ENCODE measurements at regions not wholly inside any gene's neighbourhood (a gene's known extent, or its start where the extent isn't known, plus 50 kb on each side); places are given as distances from the start of the nearest gene placed in this dataset.

DNA sequence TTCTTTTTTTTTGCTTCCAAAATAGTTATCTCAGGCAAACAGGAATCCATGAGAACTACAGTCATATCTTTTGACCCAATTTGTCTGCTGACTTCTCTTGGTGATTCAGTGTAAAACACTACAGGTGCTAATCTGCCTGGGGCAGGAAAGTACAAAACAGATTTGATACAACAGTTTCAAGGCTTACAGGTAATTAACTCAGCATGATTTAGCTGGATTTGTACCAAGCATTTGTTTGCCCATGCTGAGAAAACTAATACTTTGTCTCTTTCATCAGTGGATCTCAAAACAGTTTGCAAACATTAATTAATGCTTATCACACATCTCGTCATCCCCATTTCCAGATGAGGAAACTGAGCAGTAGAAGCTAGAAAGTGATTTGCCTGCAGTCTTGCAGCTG, 312.5 kb upstream of the SEMA6A start:
- no peak for DNase-seq (ENCODE audit: low read depth, low spot score)
- H3K36me3 ChIP-seq (ENCODE audit: insufficient read depth, insufficient read length, low read length): no peaks in the 10 kb centered on the region
- no peak overlapping the region for H3K9ac ChIP-seq (ENCODE audit: insufficient read length, low read depth)
- no peaks in the 10 kb centered on the region for H3K9me3 ChIP-seq (ENCODE audit: insufficient read depth, low read length)
- H3K4me1 ChIP-seq (ENCODE audit: insufficient read depth, insufficient read length): no peaks in the 10 kb centered on the region
- TF ChIP-seq YY1 (IDR thresholded peaks at IDR 0.05; ENCODE audit: insufficient read depth, insufficient read length): no peak
- TF ChIP-seq SUZ12 (IDR thresholded peaks at IDR 0.05; ENCODE audit: extremely low read depth, insufficient read depth, insufficient read length): no peak
- no peaks in the 10 kb centered on the region for H3K27me3 ChIP-seq (ENCODE audit: insufficient read depth, insufficient read length)
- no peak overlapping the region for H3K4me3 ChIP-seq (ENCODE audit: insufficient read length, low read depth)

DNA sequence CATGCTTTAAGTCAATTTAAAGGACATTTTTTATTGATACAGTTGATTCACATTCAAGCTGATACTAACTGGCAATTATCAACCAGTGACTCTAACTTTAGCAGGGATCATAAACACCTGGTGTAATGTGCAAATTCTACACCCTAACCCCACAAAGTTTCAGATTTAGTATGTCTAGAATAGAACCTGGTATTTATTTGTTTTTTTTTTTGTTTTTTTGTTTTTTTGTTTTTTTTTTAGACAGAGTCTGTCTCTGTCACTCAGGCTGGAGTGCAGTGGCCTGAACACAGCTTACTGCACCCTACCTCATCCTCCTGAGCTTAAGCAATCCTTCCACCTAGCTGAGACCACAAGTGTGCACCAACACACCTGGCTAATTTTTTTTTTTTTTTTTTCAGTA, 311.2 kb upstream of the SEMA6A start:
- Histone ChIP-seq H3K4me3 (ENCODE audit: insufficient read length, low read depth) (no peak overlapping the region), H3K9me3 (ENCODE audit: insufficient read depth, low read length) (no peaks in the 10 kb centered on the region), H3K4me1 (ENCODE audit: insufficient read depth, insufficient read length) (no peaks in the 10 kb centered on the region), H3K9ac (ENCODE audit: insufficient read length, low read depth) (no peak overlapping the region), H3K36me3 (ENCODE audit: insufficient read depth, insufficient read length, low read length) (no peaks in the 10 kb centered on the region), H3K27me3 (ENCODE audit: insufficient read depth, insufficient read length) (no peaks in the 10 kb centered on the region)
- DNase-seq (ENCODE audit: low read depth, low spot score): no peak
- TF ChIP-seq SUZ12 (IDR thresholded peaks at IDR 0.05; ENCODE audit: extremely low read depth, insufficient read depth, insufficient read length) (no peak), YY1 (IDR thresholded peaks at IDR 0.05; ENCODE audit: insufficient read depth, insufficient read length) (no peak), ZNF274 (IDR thresholded peaks at IDR 0.05; ENCODE audit: low read depth, low read length) (no peak)

DNA sequence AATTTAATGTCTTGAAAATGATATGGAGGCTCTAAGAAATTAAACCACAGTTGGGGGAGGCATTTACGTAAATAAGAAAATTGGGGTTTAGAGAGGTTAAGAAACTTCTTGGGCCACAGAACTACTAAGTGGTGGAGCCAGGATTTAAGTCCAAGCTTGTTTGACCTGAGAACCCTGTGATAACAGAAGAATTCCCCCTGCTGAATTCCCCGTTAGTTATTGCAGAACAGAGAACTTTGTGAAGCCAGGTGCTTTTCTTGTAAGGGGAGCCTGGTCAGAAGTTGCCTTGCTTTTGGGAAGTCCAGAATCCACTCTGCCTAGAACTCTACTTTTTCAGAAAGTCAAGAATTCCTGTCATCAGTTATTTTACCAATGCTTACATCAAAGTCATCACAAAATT, 309.3 kb upstream of the SEMA6A start:
- DNase-seq (ENCODE audit: low read depth, low spot score): no peak
- no peak overlapping the region for H3K9ac ChIP-seq (ENCODE audit: insufficient read length, low read depth)
- TF ChIP-seq ZNF274 (IDR thresholded peaks at IDR 0.05; ENCODE audit: low read depth, low read length) (no peak), YY1 (IDR thresholded peaks at IDR 0.05; ENCODE audit: insufficient read depth, insufficient read length) (no peak), SUZ12 (IDR thresholded peaks at IDR 0.05; ENCODE audit: extremely low read depth, insufficient read depth, insufficient read length) (no peak)

DNA sequence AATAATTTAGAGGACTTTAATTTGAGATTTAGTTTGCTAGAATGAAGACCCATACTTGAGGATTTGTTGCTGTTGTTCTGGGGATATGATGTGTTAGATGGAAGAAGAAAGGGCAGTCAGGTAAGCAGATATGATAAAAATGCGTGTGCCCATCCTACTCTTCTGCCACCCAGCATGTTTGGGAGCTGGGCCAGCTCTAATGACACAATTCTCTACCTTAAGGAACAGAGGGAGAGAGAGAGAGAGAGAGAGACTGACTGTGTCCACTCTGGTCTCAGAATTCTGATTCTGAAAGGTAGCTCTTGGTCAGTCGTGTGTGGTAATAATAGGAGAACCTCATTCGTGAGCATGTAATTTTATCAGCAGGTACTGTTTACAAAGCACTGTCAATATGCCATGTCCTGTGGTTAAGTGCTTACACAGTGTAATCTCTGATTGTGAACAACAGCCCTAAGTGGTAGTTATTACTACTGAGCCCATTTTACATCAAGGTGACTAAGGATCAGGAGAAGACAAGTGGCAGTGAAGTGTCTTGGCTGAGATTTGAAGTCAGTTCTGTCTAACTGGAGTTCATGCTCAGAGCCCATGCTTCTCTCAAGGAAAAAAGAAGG, 307.4 kb upstream of the SEMA6A start:
- Histone ChIP-seq H3K36me3 (ENCODE audit: insufficient read depth, insufficient read length, low read length) (no peaks in the 10 kb centered on the region), H3K9ac (ENCODE audit: insufficient read length, low read depth) (no peak overlapping the region), H3K9me3 (ENCODE audit: insufficient read depth, low read length) (peaks cover 7% of the 10 kb centered on the region; the same call in 1 of the 2 replicates), H3K4me1 (ENCODE audit: insufficient read depth, insufficient read length) (no peaks in the 10 kb centered on the region), H3K4me3 (ENCODE audit: insufficient read length, low read depth) (no peak overlapping the region), H3K27me3 (ENCODE audit: insufficient read depth, insufficient read length) (no peaks in the 10 kb centered on the region)
- DNase-seq (ENCODE audit: low read depth, low spot score): no peak
- no peak for TF ChIP-seq YY1 (IDR thresholded peaks at IDR 0.05; ENCODE audit: insufficient read depth, insufficient read length)
- TF ChIP-seq ZNF274 (IDR thresholded peaks at IDR 0.05; ENCODE audit: low read depth, low read length): no peak
- TF ChIP-seq SUZ12 (IDR thresholded peaks at IDR 0.05; ENCODE audit: extremely low read depth, insufficient read depth, insufficient read length): no peak

More for the DNA sequence above, 309.3 kb upstream of the SEMA6A start:
- no peaks in the 10 kb centered on the region for H3K27me3 ChIP-seq (ENCODE audit: insufficient read depth, insufficient read length)
- no peaks in the 10 kb centered on the region for H3K4me1 ChIP-seq (ENCODE audit: insufficient read depth, insufficient read length)
- peaks cover 7% of the 10 kb centered on the region; the same call in 1 of the 2 replicates for H3K9me3 ChIP-seq (ENCODE audit: insufficient read depth, low read length)
- no peaks in the 10 kb centered on the region for H3K36me3 ChIP-seq (ENCODE audit: insufficient read depth, insufficient read length, low read length)
- no peak overlapping the region for H3K4me3 ChIP-seq (ENCODE audit: insufficient read length, low read depth)

DNA sequence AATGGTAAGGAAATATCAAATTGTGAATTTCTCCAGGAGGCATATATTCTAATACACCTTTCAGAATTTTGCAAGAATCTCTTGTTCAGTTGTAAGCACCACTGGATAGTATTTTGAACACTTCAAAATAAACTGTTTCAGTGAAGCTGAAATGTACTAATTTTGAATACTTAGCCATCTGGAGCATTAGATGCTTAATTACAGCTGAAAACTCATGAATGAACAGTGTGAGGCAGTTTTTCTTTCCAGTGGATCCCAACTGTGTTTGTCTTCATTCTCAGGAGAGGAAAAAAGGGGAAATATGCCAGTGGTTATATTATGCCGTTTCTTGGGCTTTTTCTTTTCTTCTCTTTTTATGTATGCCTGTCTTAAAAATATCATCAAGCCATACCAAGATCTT, 306.0 kb upstream of the SEMA6A start:
- Histone ChIP-seq H3K36me3 (ENCODE audit: insufficient read depth, insufficient read length, low read length) (no peaks in the 10 kb centered on the region), H3K27me3 (ENCODE audit: insufficient read depth, insufficient read length) (no peaks in the 10 kb centered on the region), H3K4me1 (ENCODE audit: insufficient read depth, insufficient read length) (no peaks in the 10 kb centered on the region), H3K4me3 (ENCODE audit: insufficient read length, low read depth) (no peak overlapping the region), H3K9ac (ENCODE audit: insufficient read length, low read depth) (no peak overlapping the region), H3K9me3 (ENCODE audit: insufficient read depth, low read length) (peaks cover 7% of the 10 kb centered on the region; the same call in 1 of the 2 replicates)
- no peak for DNase-seq (ENCODE audit: low read depth, low spot score)
- no peak for TF ChIP-seq YY1 (IDR thresholded peaks at IDR 0.05; ENCODE audit: insufficient read depth, insufficient read length)
- no peak for TF ChIP-seq SUZ12 (IDR thresholded peaks at IDR 0.05; ENCODE audit: extremely low read depth, insufficient read depth, insufficient read length)
- TF ChIP-seq ZNF274 (IDR thresholded peaks at IDR 0.05; ENCODE audit: low read depth, low read length): no peak

DNA sequence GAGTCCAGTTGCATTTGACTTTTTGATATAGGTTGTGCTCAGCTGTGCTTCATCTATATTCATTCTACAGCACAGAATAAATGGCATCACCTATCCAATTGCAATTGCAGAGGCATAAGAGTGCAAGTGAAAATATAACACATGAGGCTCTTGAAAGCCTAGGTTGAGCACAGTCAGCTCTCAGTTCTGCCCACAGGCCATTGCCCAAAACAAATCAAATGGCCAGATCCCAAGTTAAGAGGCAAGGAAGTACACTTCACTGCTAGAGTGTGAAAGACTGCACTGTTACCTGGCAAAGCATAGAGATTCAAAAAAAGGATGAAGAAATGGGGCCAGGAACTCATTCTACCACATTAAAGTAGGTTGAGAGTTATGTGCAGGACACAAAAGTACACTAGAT, 305.5 kb upstream of the SEMA6A start:
- no peak for TF ChIP-seq YY1 (IDR thresholded peaks at IDR 0.05; ENCODE audit: insufficient read depth, insufficient read length)
- H3K36me3 ChIP-seq (ENCODE audit: insufficient read depth, insufficient read length, low read length): no peaks in the 10 kb centered on the region

DNA sequence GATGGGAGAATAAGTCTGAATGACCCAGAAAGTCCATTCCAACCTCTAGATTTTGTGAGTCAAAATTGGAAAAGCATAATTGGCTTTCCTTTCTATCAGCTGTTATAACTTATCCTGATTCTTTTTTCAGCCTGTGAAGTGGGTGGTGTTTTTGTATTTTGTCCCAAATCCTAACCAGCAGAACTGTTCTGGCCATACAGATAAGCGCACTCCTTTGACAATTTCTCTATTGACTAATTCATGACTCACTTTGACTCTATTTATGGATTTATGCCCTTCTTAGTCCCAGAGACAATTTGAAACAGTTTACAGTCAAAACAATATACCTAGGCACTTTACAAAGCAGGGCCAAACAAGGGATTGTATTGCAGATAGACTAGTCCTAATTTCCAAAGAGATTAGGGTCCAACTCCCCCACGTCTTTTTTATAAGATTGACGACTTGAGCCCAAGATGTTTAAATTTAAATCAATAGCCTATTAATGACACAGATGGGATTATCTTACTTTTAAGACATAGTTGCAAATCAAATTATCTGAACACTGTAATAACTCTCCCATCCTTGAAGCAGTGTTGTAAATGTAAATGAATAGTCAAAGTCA, 301.7 kb upstream of the SEMA6A start:
- Histone ChIP-seq H3K36me3 (ENCODE audit: insufficient read depth, insufficient read length, low read length) (no peaks in the 10 kb centered on the region), H3K27me3 (ENCODE audit: insufficient read depth, insufficient read length) (no peaks in the 10 kb centered on the region), H3K9ac (ENCODE audit: insufficient read length, low read depth) (no peak overlapping the region), H3K4me3 (ENCODE audit: insufficient read length, low read depth) (no peak overlapping the region), H3K4me1 (ENCODE audit: insufficient read depth, insufficient read length) (no peaks in the 10 kb centered on the region), H3K9me3 (ENCODE audit: insufficient read depth, low read length) (peaks cover 7% of the 10 kb centered on the region; the same call in 1 of the 2 replicates)
- TF ChIP-seq ZNF274 (IDR thresholded peaks at IDR 0.05; ENCODE audit: low read depth, low read length) (no peak), YY1 (IDR thresholded peaks at IDR 0.05; ENCODE audit: insufficient read depth, insufficient read length) (no peak), SUZ12 (IDR thresholded peaks at IDR 0.05; ENCODE audit: extremely low read depth, insufficient read depth, insufficient read length) (no peak)
- DNase-seq (ENCODE audit: low read depth, low spot score): no peak

More for the DNA sequence above, 305.5 kb upstream of the SEMA6A start:
- Histone ChIP-seq H3K9me3 (ENCODE audit: insufficient read depth, low read length) (peaks cover 7% of the 10 kb centered on the region; the same call in 1 of the 2 replicates), H3K27me3 (ENCODE audit: insufficient read depth, insufficient read length) (no peaks in the 10 kb centered on the region), H3K9ac (ENCODE audit: insufficient read length, low read depth) (no peak overlapping the region), H3K4me3 (ENCODE audit: insufficient read length, low read depth) (no peak overlapping the region), H3K4me1 (ENCODE audit: insufficient read depth, insufficient read length) (no peaks in the 10 kb centered on the region)
- DNase-seq (ENCODE audit: low read depth, low spot score): no peak

Data from NT2/D1 (cell line).